NT2/D1 (cell line): ENCODE measurements at regions not wholly inside any gene's neighbourhood (a gene's known extent, or its start where the extent isn't known, plus 50 kb on each side); places are given as distances from the start of the nearest gene placed in this dataset.

Experiments
- DNase-seq: peaks from one replicate; pipeline ENCODE4 v3.0.0-alpha.2; 2011; ENCODE audit warnings: low read depth, low spot score
- H3K27me3 ChIP-seq: 2 replicates; pipeline ENCODE4 v1.6.0; 2011; ENCODE audit warnings: mild to moderate bottlenecking; ENCODE audit not compliant: insufficient read length, insufficient read depth
- H3K36me3 ChIP-seq: 2 replicates; pipeline ENCODE4 v1.6.1; 2011; ENCODE audit warnings: mild to moderate bottlenecking, low read length, mixed read lengths; ENCODE audit not compliant: insufficient read depth, insufficient read length
- H3K4me1 ChIP-seq: 2 replicates; pipeline ENCODE4 v1.5.1; 2011; ENCODE audit not compliant: insufficient read depth, insufficient read length
- H3K4me3 ChIP-seq: 2 replicates; pipeline ENCODE4 v1.5.1; 2011; ENCODE audit warnings: low read depth; ENCODE audit not compliant: insufficient read length
- H3K9ac ChIP-seq: 2 replicates; pipeline ENCODE4 v1.6.0; 2011; ENCODE audit warnings: low read depth; ENCODE audit not compliant: insufficient read length
- H3K9me3 ChIP-seq: 2 replicates; pipeline ENCODE4 v1.5.1; 2011; ENCODE audit warnings: mild to moderate bottlenecking, low read length; ENCODE audit not compliant: insufficient read depth
- SUZ12 ChIP-seq: IDR thresholded peaks from 2 replicates; pipeline ENCODE4 v1.6.1; 2011; ENCODE audit not compliant: insufficient read length, insufficient read depth; ENCODE audit errors: extremely low read depth
- YY1 ChIP-seq: IDR thresholded peaks from 2 replicates; pipeline ENCODE4 v1.6.1; 2011; ENCODE audit not compliant: insufficient read length, insufficient read depth
- ZNF274 ChIP-seq: IDR thresholded peaks from 2 replicates; pipeline ENCODE4 v1.6.1; 2011; ENCODE audit warnings: mild to moderate bottlenecking, low read depth, low read length

DNA sequence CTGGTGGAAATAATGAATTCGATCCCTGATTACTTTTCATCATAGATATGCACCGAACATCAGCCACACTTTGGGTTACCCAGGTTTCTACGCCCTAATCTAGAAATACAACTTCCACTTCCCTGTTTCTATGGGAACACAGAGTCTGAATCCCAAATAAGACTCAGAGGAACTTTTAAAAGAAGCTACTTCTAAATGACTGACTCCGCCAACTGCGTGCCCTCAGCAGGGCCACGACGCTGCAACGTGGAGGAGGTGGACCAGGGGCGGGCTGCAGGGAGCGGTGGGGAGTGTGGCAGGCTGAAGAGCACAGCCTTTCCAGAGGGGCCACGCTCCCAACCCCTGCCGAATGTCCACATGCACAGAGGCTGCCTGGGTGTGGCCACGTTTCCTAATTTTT is 304.0 kb downstream of the SHANK2 start:
- H3K4me3 ChIP-seq, result no peak overlapping the region
- H3K4me1 ChIP-seq, result no peaks in the 10 kb centered on the region
- TF ChIP-seq ZNF274 (no peak), YY1 (no peak), SUZ12 (no peak)

DNA sequence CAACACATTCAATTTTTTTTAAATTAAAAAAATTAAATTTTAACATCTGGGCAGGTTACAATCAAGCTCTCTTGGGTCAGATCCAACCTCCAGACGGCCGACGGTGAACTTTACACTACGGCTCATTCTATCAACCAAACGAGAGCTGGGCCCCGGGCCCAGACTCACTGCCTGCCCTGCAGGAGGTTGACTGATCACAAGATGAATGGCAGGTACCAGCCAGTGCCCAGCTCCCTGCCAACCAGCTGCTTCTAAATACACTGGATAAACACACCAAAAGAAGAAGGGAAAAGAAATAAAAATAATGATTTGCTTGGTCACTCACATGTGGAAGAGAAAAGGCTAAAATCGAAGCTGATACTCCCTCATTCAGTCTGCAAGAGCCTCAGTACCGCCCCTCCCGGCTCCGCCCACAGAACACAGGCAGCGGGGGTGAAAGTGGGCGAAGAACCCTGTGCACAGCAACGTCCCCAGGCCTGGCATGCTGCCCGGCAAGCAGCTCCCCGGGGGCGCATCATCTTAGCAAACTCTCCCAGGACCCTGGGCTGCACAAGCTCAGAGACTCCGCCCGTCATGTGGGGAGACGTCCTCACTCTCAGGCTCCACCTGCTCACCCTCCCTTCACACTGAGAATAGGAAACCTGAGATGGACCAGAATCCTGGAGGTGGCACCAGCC is 303.4 kb downstream of the SHANK2 start:
- H3K36me3 ChIP-seq, result no peaks in the 10 kb centered on the region
- H3K27me3 ChIP-seq, result no peaks in the 10 kb centered on the region
- no peaks in the 10 kb centered on the region for H3K4me1 ChIP-seq
- no peak for DNase-seq
- H3K4me3 ChIP-seq, result no peak overlapping the region
- TF ChIP-seq ZNF274 (no peak), YY1 (no peak), SUZ12 (no peak)
- no peak overlapping the region for H3K9ac ChIP-seq
- peaks cover 20% of the 10 kb centered on the region; the same call in 1 of the 2 replicates for H3K9me3 ChIP-seq

More for the DNA sequence above, 304.0 kb downstream of the SHANK2 start:
- Histone ChIP-seq H3K36me3 (no peaks in the 10 kb centered on the region), H3K9ac (no peak overlapping the region), H3K9me3 (peaks cover 20% of the 10 kb centered on the region; the same call in 1 of the 2 replicates), H3K27me3 (no peaks in the 10 kb centered on the region)
- no peak for DNase-seq

DNA sequence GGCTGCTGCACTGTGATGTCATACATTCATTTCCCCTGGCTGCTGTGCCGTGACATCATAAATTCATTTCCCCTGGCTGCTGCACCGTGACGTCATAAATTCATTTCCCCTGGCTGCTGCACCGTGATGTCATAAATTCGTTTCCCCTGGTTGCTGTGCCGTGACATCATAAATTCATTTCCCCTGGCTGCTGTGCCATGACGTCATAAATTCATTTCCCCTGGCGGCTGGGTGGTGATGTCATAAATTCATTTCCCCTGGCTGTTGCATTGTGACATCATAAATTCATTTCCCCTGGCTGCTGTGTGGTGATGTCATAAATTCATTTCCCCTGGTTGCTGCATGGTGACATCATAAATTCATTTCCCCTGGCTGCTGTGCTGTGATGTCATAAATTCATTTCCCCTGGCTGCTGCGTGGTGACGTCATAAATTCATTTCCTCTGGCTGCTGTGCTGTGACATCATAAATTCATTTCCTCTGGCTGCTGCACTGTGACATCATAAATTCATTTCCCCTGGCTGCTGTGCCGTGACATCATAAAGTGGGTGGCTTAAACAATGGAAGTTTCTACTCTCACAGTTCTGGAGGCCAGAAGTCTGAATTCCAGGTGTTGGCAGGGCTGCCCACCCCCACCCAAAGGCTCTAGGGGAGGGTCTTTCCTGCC is 301.1 kb downstream of the SHANK2 start:
- Histone ChIP-seq H3K9ac (no peak overlapping the region), H3K4me1 (no peaks in the 10 kb centered on the region), H3K9me3 (peaks cover 9% of the 10 kb centered on the region; the same call in 1 of the 2 replicates), H3K27me3 (no peaks in the 10 kb centered on the region), H3K36me3 (no peaks in the 10 kb centered on the region), H3K4me3 (no peak overlapping the region)
- TF ChIP-seq ZNF274, result no peak
- TF ChIP-seq SUZ12, result no peak
- TF ChIP-seq YY1, result no peak
- DNase-seq, result no peak

DNA sequence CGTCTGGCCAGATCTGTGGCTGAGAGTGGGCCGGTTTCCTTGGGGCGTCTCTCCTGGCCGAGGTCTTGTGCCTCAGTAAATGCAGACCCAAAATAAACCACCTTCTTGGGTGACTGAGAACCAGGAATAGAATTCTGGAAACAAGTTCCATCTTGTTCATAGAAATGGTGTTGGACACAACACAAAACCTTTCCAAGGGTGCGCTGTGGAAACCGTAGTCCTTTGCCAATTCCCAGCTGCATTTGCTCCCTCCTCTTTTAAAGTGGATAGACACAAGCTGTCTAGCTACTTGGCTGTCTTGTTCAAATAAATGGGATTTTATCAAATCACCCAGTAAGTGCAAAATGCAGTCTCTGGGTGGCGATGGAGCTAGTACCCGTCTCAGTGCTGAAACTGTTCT is 300.2 kb downstream of the SHANK2 start:
- Histone ChIP-seq H3K27me3 (no peaks in the 10 kb centered on the region), H3K9me3 (peaks cover 9% of the 10 kb centered on the region; the same call in 1 of the 2 replicates), H3K4me3 (no peak overlapping the region), H3K9ac (no peak overlapping the region), H3K4me1 (no peaks in the 10 kb centered on the region), H3K36me3 (no peaks in the 10 kb centered on the region)
- no peak for DNase-seq
- TF ChIP-seq SUZ12, result no peak
- no peak for TF ChIP-seq YY1
- TF ChIP-seq ZNF274, result no peak

DNA sequence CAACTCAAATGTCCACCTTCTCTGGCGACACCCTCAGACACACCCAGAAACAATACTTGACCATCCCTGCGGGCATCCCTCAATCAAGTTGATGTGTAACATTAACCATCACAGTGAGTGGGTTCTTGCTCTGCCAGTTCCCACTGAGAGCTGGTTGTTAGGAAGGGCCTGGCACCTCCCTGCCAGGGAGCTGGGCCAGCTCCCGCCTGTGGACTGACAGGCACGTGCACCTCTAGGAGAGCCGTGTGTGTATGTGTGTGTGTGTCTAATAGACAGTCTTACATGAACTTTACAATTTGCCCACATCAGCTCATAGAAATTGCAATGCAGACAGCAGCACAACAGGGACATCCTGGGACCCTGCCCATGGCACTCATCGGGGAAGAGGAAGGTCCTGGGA is 298.7 kb downstream of the SHANK2 start:
- no peaks in the 10 kb centered on the region for H3K4me1 ChIP-seq
- H3K9me3 ChIP-seq, result peaks cover 9% of the 10 kb centered on the region; the same call in 1 of the 2 replicates
- no peak overlapping the region for H3K9ac ChIP-seq
- no peaks in the 10 kb centered on the region for H3K36me3 ChIP-seq
- no peak overlapping the region for H3K4me3 ChIP-seq
- no peaks in the 10 kb centered on the region for H3K27me3 ChIP-seq
- DNase-seq, result no peak
- no peak for TF ChIP-seq YY1
- no peak for TF ChIP-seq ZNF274
- no peak for TF ChIP-seq SUZ12

DNA sequence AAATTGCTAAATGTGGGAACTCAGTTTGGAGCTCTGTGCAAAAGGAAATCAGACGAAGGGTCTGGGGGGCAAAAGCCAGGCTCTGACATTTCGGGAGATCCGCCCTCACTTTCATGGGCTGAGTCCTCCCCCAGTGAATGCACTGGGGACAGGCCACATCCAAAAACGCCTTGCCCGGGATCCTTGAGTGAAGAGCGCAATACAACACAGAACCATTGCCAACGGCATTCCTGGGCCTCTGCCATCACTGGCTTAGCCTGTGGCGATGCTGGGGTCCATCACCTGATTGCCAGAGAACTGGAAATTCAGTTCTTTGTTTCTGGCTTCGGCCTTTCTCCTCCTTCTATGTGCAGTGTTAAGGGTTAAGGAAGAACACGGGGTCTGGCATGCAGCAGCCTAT is 297.9 kb downstream of the SHANK2 start:
- no peaks in the 10 kb centered on the region for H3K4me1 ChIP-seq
- no peaks in the 10 kb centered on the region for H3K27me3 ChIP-seq
- TF ChIP-seq SUZ12 (no peak), ZNF274 (no peak), YY1 (no peak)
- no peak overlapping the region for H3K9ac ChIP-seq
- no peak overlapping the region for H3K4me3 ChIP-seq
- no peaks in the 10 kb centered on the region for H3K36me3 ChIP-seq
- peaks cover 9% of the 10 kb centered on the region; the same call in 1 of the 2 replicates for H3K9me3 ChIP-seq
- no peak for DNase-seq
